ENCODE measurements at regions not wholly inside any gene's neighbourhood (a gene's known extent, or its start where the extent isn't known, plus 50 kb on each side); places are given as distances from the start of the nearest gene placed in this dataset.

- TF ChIP-seq CTCF (IDR thresholded peaks at IDR 0.05) (no peak), ZFX (IDR thresholded peaks at IDR 0.05; ENCODE audit: borderline replicate concordance) (no peak)
Measured at GRCh38 chr17:36760425-36760824, 159.0 kb downstream of the MRM1 start.
